ENCODE measurements at regions not wholly inside any gene's neighbourhood (a gene's known extent, or its start where the extent isn't known, plus 50 kb on each side); places are given as distances from the start of the nearest gene placed in this dataset.

DNA sequence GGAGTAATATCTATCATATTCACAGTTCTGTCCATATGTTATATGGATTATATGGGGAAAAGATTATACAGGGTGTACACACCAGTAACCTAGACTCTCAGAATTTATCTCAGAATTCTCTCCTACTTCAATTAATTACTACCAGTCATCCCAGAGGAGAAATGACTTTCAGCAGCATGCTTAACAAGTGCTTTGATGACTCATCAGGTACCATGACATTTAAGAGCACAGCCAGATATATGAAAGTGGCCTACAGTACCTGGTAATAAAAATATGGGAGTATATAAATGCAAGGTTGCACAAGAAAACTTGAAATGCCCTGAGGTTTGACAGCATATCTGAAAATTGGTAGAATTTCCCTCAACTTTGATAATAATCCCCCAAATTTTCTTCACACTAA is 1273.0 kb downstream of the OTOL1 start:
- no peak overlapping the region for H3K27ac ChIP-seq (ENCODE audit: low read length)
- H3K4me3 ChIP-seq (ENCODE audit: low read length): no peak overlapping the region
- H4K20me1 ChIP-seq (ENCODE audit: insufficient read depth, low read length): no peaks in the 10 kb centered on the region
- TF ChIP-seq, protein P1, sequence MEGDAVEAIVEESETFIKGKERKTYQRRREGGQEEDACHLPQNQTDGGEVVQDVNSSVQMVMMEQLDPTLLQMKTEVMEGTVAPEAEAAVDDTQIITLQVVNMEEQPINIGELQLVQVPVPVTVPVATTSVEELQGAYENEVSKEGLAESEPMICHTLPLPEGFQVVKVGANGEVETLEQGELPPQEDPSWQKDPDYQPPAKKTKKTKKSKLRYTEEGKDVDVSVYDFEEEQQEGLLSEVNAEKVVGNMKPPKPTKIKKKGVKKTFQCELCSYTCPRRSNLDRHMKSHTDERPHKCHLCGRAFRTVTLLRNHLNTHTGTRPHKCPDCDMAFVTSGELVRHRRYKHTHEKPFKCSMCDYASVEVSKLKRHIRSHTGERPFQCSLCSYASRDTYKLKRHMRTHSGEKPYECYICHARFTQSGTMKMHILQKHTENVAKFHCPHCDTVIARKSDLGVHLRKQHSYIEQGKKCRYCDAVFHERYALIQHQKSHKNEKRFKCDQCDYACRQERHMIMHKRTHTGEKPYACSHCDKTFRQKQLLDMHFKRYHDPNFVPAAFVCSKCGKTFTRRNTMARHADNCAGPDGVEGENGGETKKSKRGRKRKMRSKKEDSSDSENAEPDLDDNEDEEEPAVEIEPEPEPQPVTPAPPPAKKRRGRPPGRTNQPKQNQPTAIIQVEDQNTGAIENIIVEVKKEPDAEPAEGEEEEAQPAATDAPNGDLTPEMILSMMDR (IDR thresholded peaks at IDR 0.05; ENCODE audit: low read depth, low read length): no peak
- no peak for TF ChIP-seq EZH2phosphoT487 (IDR thresholded peaks at IDR 0.05; ENCODE audit: low read depth)
- no peaks in the 10 kb centered on the region for H3K9me3 ChIP-seq (ENCODE audit: insufficient read depth, low read length)
- H3K4me2 ChIP-seq (ENCODE audit: low read length): no peak overlapping the region
- no peak overlapping the region for H3K9ac ChIP-seq (ENCODE audit: low read length)
- H2AFZ ChIP-seq (ENCODE audit: low read depth, low read length): no peak overlapping the region
- H3K27me3 ChIP-seq (ENCODE audit: low read depth, low read length): no peaks in the 10 kb centered on the region
- H3K79me2 ChIP-seq (ENCODE audit: low read length): no peaks in the 10 kb centered on the region
- no peaks in the 10 kb centered on the region for H3K36me3 ChIP-seq (replicated peaks; ENCODE audit: low read depth, low read length)
- no peaks in the 10 kb centered on the region for H3K4me1 ChIP-seq (ENCODE audit: low read length)

DNA sequence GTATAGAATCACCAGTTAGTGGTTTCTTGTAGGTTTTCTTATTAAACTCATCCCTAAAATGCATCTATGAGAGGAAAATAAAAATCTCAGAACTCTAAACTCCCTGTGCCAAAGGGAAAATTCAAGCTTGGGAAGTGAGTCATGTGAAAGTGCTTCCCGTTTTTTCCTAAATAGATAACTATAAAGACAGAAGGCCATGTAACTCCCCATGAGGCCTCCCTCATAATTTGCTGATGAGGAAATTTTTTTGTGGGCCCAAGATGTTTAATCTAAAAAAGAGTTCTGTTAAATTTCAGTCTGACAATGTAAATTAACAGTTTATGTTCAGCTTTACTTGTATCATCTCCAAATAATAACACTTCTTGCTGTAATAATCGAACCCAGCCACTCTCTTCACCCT is 1273.9 kb downstream of the OTOL1 start:
- H2AFZ ChIP-seq (ENCODE audit: low read depth, low read length): no peak overlapping the region
- no peak overlapping the region for H3K9ac ChIP-seq (ENCODE audit: low read length)
- no peaks in the 10 kb centered on the region for H3K4me1 ChIP-seq (ENCODE audit: low read length)
- no peaks in the 10 kb centered on the region for H3K9me3 ChIP-seq (ENCODE audit: insufficient read depth, low read length)
- H3K4me3 ChIP-seq (ENCODE audit: low read length): no peak overlapping the region
- H3K27ac ChIP-seq (ENCODE audit: low read length): no peak overlapping the region
- no peaks in the 10 kb centered on the region for H3K36me3 ChIP-seq (replicated peaks; ENCODE audit: low read depth, low read length)
- H3K79me2 ChIP-seq (ENCODE audit: low read length): no peaks in the 10 kb centered on the region
- H4K20me1 ChIP-seq (ENCODE audit: insufficient read depth, low read length): no peaks in the 10 kb centered on the region
- H3K4me2 ChIP-seq (ENCODE audit: low read length): no peak overlapping the region
- TF ChIP-seq EZH2phosphoT487 (IDR thresholded peaks at IDR 0.05; ENCODE audit: low read depth): no peak
- TF ChIP-seq, protein P1 (IDR thresholded peaks at IDR 0.05; ENCODE audit: low read depth, low read length): no peak
- H3K27me3 ChIP-seq (ENCODE audit: low read depth, low read length): no peaks in the 10 kb centered on the region

DNA sequence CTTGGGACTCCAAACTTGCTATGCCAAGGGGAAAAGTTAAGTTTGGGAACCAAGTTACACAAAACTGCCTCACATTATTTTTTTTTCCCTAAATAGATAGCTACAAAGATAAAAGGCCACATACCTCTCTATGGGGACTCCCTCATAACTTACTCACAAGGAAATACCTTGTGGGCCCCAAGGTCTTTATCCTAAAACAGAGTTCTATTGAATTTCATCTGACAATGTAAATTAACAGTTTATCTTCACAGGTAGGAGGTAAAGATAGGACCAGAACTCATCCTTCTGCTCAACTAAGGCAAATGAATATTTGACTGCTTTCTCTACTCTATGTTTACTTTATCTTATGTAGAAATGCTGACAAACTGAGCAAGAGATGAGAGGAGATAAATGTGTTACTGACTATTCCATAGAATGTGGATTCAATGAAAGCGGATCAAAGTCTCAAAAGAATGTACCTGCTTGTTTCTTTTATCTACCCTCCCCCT is 1278.0 kb downstream of the OTOL1 start:
- Histone ChIP-seq H3K79me2 (ENCODE audit: low read length) (no peaks in the 10 kb centered on the region), H3K27ac (ENCODE audit: low read length) (no peak overlapping the region), H2AFZ (ENCODE audit: low read depth, low read length) (no peak overlapping the region), H4K20me1 (ENCODE audit: insufficient read depth, low read length) (no peaks in the 10 kb centered on the region), H3K4me2 (ENCODE audit: low read length) (no peak overlapping the region), H3K9me3 (ENCODE audit: insufficient read depth, low read length) (no peaks in the 10 kb centered on the region), H3K4me1 (ENCODE audit: low read length) (no peaks in the 10 kb centered on the region), H3K36me3 (replicated peaks; ENCODE audit: low read depth, low read length) (no peaks in the 10 kb centered on the region), H3K9ac (ENCODE audit: low read length) (no peak overlapping the region), H3K4me3 (ENCODE audit: low read length) (no peak overlapping the region), H3K27me3 (ENCODE audit: low read depth, low read length) (no peaks in the 10 kb centered on the region)
- no peak for TF ChIP-seq EZH2phosphoT487 (IDR thresholded peaks at IDR 0.05; ENCODE audit: low read depth)
- TF ChIP-seq, protein P1 (IDR thresholded peaks at IDR 0.05; ENCODE audit: low read depth, low read length): no peak

DNA sequence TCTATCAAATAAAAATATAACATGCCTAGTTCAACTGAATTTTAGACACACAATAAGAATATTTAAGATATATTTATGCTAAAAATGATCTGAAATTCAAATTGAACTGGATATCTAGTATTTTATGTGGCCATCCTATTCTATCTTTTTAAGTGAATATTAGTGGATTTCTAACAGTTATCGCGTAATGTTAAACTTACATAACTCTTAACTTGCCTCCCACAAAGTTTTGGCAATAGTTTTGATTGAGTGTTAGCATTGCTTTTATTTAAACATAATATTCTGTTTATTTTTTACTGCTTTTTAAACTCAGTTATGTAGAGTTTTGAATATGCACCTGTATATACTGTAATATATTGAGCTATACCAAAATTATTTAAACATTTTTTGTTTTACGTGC is 1279.5 kb downstream of the OTOL1 start:
- no peak overlapping the region for H3K27ac ChIP-seq (ENCODE audit: low read length)
- H3K4me1 ChIP-seq (ENCODE audit: low read length): no peaks in the 10 kb centered on the region
- H3K9ac ChIP-seq (ENCODE audit: low read length): no peak overlapping the region
- no peaks in the 10 kb centered on the region for H3K27me3 ChIP-seq (ENCODE audit: low read depth, low read length)
- TF ChIP-seq, protein P1 (IDR thresholded peaks at IDR 0.05; ENCODE audit: low read depth, low read length): no peak
- no peak for TF ChIP-seq EZH2phosphoT487 (IDR thresholded peaks at IDR 0.05; ENCODE audit: low read depth)
- H3K36me3 ChIP-seq (replicated peaks; ENCODE audit: low read depth, low read length): no peaks in the 10 kb centered on the region
- H3K79me2 ChIP-seq (ENCODE audit: low read length): no peaks in the 10 kb centered on the region
- no peaks in the 10 kb centered on the region for H3K9me3 ChIP-seq (ENCODE audit: insufficient read depth, low read length)
- H4K20me1 ChIP-seq (ENCODE audit: insufficient read depth, low read length): no peaks in the 10 kb centered on the region
- H3K4me2 ChIP-seq (ENCODE audit: low read length): no peak overlapping the region
- no peak overlapping the region for H3K4me3 ChIP-seq (ENCODE audit: low read length)
- H2AFZ ChIP-seq (ENCODE audit: low read depth, low read length): no peak overlapping the region

All from OCI-LY3 (cell line).